Pancreas (tissue), 10 donors: ENCODE measurements at regions not wholly inside any gene's neighbourhood (a gene's known extent, or its start where the extent isn't known, plus 50 kb on each side); places are given as distances from the start of the nearest gene placed in this dataset.
A peak's percentile ranks its signal among the peaks of the same experiment; 100 is the strongest.
"Not testable (repeated sequence)": the region's sequence is repeated elsewhere in the genome, so short reads cannot be mapped to it uniquely, and the experiment has no call there.

Source experiments
- ATAC-seq, 4 donors: fragments of 200-7000 bp; cut with Tn5 transposase; one replicate each; pipeline versions ENCODE4 v1.8.0 to v1.9.1; 2020; ENCODE audit warnings: mild to moderate bottlenecking in 4 of 4, moderate library complexity in 4 of 4
- DNase-seq, 6 donors: peaks; one replicate each; pipeline ENCODE4 v3.0.0-alpha.2; 2020
- FAIRE-seq: peaks from 2 replicates; lab custom pipeline; 2012; peaks lifted over from hg19 to GRCh38; lab: Jason Lieb, UNC
- H3K27ac ChIP-seq, 4 donors: fragments of 200-600 bp; sonication (generic); 1 replicate in 3 of 4; 2 replicates in 1 of 4; pipeline versions ENCODE4 v1.5.0 to v1.8.0; 2020
- H3K27me3 ChIP-seq, 4 donors: fragments of 200-600 bp; one replicate each; pipeline ENCODE4 v1.8.0; 2021
- H3K36me3 ChIP-seq, 3 donors: fragments of 200-600 bp; sonication (generic) in 1 of 3; one replicate each; pipeline versions ENCODE4 v1.5.0 to v1.8.0; 2020 to 2021
- H3K4me1 ChIP-seq, 3 donors: fragments of 200-600 bp; one replicate each; pipeline ENCODE4 v1.8.0; 2021
- H3K4me3 ChIP-seq, 4 donors: fragments of 200-600 bp; sonication (generic) in 2 of 4; one replicate each; pipeline versions ENCODE4 v1.5.0 to v1.8.0; 2020 to 2021
- H3K9me3 ChIP-seq, 4 donors: fragments of 200-600 bp; one replicate each; pipeline ENCODE4 v1.8.0; 2021
- WGBS, 2 donors: extraction: QIAGEN DNeasy Blood & Tissue Kit; methylation state at CpG; one replicate each; pipeline ENCODE4 v1.1.7; 2013; 5-methylcytosine and 5-hydroxymethylcytosine counted together
- intact Hi-C, 3 donors: fragments of 100-400 bp; cut with DNase I; formaldehyde crosslinking; loops; one replicate each; pipeline versions ENCODE4 v1.11.1 to v1.14.2; 2022
- TF ChIP-seq, protein P1 (sequence below), 4 donors: fragments of 200-600 bp; sonication (generic) in 3 of 4; IDR thresholded peaks; one replicate each; pipeline versions ENCODE4 v1.5.0 to v1.8.0; 2021; ENCODE audit warnings: antibody characterized with exemption in 4 of 4
- donor health status: healthy with polysubstance abuse.
- donor health status: DM: no; HTN: no; CAD: no; lungs with moderate emphysema.
- donor health status: DM: no; HTN: no; CAD: no.
- donor health status: control.
- donor health status: control.
- donor health status: Bipolar disorder and iron deficiency.
- donor health status: DM: yes; HTN: yes; CAD: no.
- donor health status: DM: no; HTN: no; CAD: no.
- donor health status: DM: no; HTN: no; CAD: no.
- donor health status: DM: yes; HTN: yes; CAD: no.

DNA sequence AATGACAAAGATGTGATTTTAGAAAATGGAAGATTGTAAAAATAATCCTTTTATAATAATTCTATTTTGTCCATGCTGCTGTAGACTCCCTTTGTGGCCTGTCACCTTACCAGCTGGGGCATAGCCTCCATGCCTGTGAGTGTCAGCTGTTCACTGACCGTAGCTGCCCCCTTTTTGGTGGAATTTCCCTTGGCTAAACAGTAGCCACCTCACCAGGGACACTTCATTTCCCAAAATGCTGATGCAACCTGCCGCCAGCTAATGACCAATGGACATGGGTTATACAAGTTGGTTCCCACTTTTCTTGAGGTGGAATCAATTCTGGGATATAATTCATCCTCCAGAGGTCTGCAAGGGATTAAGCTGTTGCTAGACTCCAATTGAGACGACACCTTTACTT lies 368.4 kb downstream of the PRDM5 start:
- H3K9me3 ChIP-seq = no peaks in the 10 kb centered on the region
- H3K36me3 ChIP-seq = no peaks in the 10 kb centered on the region
- H3K4me1 ChIP-seq = no peaks in the 10 kb centered on the region
- no peak for ATAC-seq
- H3K4me3 ChIP-seq = no peak overlapping the region
- no peak for FAIRE-seq
- TF ChIP-seq, protein P1, sequence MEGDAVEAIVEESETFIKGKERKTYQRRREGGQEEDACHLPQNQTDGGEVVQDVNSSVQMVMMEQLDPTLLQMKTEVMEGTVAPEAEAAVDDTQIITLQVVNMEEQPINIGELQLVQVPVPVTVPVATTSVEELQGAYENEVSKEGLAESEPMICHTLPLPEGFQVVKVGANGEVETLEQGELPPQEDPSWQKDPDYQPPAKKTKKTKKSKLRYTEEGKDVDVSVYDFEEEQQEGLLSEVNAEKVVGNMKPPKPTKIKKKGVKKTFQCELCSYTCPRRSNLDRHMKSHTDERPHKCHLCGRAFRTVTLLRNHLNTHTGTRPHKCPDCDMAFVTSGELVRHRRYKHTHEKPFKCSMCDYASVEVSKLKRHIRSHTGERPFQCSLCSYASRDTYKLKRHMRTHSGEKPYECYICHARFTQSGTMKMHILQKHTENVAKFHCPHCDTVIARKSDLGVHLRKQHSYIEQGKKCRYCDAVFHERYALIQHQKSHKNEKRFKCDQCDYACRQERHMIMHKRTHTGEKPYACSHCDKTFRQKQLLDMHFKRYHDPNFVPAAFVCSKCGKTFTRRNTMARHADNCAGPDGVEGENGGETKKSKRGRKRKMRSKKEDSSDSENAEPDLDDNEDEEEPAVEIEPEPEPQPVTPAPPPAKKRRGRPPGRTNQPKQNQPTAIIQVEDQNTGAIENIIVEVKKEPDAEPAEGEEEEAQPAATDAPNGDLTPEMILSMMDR (IDR thresholded peaks at IDR 0.05) = no peak
- intact Hi-C loops = no loop called here
- no peak for DNase-seq
- H3K27ac ChIP-seq = no peak overlapping the region
- 84 to 85% methylated on average over 3 of the region's 3 CpGs for WGBS, 2 donors
- H3K27me3 ChIP-seq = no peaks in the 10 kb centered on the region

DNA sequence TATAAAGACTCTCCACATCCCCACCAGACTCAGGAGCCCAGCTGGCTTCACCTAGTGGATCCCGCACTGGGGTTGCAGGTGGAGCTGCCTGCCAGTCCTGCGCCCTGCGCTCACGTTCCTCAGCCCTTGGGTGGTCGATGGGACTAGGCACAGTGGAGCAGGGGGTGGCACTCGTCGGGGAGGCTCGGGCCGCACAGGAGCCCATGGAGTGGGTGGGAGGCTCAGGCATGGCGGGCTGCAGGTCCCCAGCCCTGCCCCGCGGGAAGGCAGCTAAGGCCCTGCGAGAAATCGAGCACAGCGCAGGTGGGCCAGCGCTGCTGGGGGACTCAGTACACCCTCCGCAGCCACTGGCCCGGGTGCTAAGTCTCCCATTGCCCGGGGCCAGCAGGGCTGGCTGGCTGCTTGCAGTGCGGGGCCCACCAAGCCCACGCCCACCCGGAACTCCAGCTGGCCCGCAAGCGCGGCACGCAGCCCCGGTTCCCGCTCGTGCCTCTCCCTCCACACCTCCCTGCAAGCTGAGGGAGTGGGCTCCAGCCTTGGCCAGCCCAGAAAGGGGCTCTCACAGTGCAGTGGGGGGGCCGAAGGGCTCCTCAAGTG lies 371.8 kb downstream of the PRDM5 start:
- H3K4me3 ChIP-seq, H3K27me3 ChIP-seq, FAIRE-seq, H3K27ac ChIP-seq, H3K9me3 ChIP-seq, H3K36me3 ChIP-seq, H3K4me1 ChIP-seq, intact Hi-C loops, ATAC-seq: not testable (repeated sequence)
- 90 to 98% methylated on average over 25 to 30 of the region's 30 CpGs for WGBS, 2 donors
- DNase-seq = peak in 1 of 6 donors; percentile 34

DNA sequence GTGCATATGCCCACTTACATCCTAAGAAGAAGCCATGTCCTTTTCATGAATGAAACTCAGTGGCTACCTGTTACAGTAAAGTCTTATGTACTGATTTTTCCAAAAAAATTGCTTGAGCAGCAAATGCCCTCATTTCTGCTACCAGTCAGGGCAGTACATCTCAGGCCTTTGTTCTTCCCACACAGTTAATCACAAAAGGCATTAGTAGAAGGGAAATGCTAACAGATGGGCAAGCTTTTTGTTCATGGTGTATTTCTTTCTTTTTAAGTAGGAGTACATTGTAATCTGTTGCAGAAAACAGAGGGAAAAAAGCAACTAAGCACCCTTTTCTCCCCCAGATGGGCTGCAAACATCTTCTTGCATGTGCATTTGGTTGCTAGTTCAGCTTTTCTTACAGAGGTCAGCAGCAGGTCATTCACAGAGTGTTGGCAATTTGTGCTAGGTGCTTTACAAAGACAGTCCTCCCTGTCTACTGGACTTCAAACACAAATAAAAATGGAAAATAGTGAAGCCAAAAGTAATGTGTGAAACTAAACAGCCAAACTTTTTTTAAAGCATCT lies 373.4 kb downstream of the PRDM5 start:
- Histone ChIP-seq H3K4me3 (no peak overlapping the region), H3K4me1 (no peaks in the 10 kb centered on the region), H3K27me3 (no peaks in the 10 kb centered on the region), H3K36me3 (no peaks in the 10 kb centered on the region), H3K27ac (no peak overlapping the region), H3K9me3 (no peaks in the 10 kb centered on the region)
- no peak for ATAC-seq
- TF ChIP-seq, protein P1 (IDR thresholded peaks at IDR 0.05) = no peak
- FAIRE-seq = no peak
- intact Hi-C loops = no loop called here
- no peak for DNase-seq

DNA sequence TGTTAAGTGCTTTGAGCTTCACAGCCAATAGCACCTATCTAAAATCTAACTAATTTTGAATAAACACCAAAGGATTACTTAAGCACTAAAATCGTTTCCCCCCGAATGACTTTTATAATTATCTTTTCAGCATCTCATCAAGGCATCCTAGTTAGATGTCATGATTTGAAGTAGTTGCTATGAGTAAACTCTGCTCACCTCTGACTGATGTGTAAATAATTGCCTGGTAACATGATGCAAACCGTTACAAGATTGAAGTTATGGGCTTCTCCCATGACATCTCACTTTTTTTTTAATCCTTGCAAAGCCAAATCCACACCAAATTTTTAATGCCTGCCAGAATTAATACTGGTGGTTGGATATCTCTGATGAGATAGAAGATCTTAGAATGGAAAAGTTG lies 377.1 kb downstream of the PRDM5 start:
- intact Hi-C loops = no loop called here
- DNase-seq = no peak
- no peak overlapping the region for H3K27ac ChIP-seq
- H3K27me3 ChIP-seq = no peaks in the 10 kb centered on the region
- H3K9me3 ChIP-seq = no peaks in the 10 kb centered on the region
- no peak overlapping the region for H3K4me3 ChIP-seq
- FAIRE-seq = no peak
- H3K4me1 ChIP-seq = no peaks in the 10 kb centered on the region
- TF ChIP-seq, protein P1 (IDR thresholded peaks at IDR 0.05) = no peak
- no peak for ATAC-seq
- no peaks in the 10 kb centered on the region for H3K36me3 ChIP-seq
- WGBS, 2 donors = 60 to 64% methylated on average over 3 of the region's 3 CpGs

DNA sequence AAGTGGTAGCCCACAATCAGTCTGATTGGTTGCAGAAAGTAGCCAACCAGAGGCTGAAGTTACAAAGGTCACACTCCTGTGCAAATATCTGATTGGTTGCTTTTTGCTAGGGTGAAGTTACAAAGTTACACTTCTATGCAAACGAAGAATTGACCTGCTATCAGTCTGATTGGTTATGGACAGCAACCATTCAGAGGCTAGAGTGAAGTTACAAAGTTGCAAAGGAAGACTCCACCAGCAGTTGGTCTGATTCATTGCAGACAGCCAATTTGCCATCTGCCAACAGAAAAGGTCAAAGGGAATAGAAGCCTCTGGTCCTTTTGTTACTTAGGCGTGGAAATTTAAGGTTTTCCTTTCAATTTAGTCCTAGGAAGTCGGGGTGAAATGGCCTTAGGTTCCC lies 377.7 kb downstream of the PRDM5 start:
- H3K9me3 ChIP-seq = no peaks in the 10 kb centered on the region
- DNase-seq (no peak), ATAC-seq (no peak), FAIRE-seq (no peak)
- H3K27ac ChIP-seq = no peak overlapping the region
- H3K4me3 ChIP-seq = no peak overlapping the region
- intact Hi-C loops = no loop called here
- WGBS, 2 donors = 40 to 56% methylated on average over 3 of the region's 3 CpGs
- no peaks in the 10 kb centered on the region for H3K4me1 ChIP-seq
- H3K36me3 ChIP-seq = no peaks in the 10 kb centered on the region
- TF ChIP-seq, protein P1 (IDR thresholded peaks at IDR 0.05) = no peak
- no peaks in the 10 kb centered on the region for H3K27me3 ChIP-seq
